Non-pigmented ciliary epithelial cell (primary cell): ENCODE measurements at regions not wholly inside any gene's neighbourhood (a gene's known extent, or its start where the extent isn't known, plus 50 kb on each side); places are given as distances from the start of the nearest gene placed in this dataset.

Experiments
- DNase-seq: peaks from one replicate; pipeline ENCODE4 v3.0.0-alpha.2; 2010; ENCODE audit warnings: low read depth

GRCh38 chr2:8477552-8478470, 204.0 kb upstream of the ID2 start:
- DNase-seq: no peak

DNA sequence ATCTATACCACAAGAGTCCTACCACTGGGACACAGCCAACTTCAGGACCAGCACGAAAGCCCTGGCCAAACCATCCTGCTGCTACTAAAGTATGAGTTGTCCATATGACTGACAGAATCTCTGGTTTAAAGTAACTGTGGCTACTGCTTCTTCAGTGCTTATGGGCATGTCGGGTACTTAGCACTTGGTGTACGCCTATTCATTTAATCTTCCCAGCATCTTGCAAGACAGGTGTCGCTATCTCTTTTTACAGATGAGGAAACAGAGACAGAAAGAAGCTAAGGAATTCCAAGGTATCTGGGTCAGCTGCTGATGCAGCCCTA, 203.4 kb upstream of the ID2 start:
- no peak for DNase-seq

DNA sequence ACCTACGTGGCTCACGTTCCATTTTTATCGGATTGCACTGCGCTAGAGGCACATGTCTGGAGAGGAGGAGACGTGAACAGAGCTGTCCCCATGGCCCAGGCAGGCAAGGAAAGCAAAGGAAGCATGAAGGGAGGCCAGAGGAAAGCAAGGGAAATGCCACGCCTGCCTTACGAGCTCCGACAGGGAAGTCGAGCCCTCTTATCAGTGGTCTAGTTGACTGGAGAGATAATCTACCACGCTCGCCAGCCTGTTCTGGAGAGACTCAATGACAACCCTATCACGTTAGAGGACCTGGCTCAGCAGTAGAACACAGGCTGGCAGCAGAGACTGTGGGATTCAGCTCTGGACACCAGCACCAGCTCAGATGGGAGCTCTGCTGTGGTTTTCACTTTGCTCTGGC, 202.6 kb upstream of the ID2 start:
- DNase-seq: no peak

DNA sequence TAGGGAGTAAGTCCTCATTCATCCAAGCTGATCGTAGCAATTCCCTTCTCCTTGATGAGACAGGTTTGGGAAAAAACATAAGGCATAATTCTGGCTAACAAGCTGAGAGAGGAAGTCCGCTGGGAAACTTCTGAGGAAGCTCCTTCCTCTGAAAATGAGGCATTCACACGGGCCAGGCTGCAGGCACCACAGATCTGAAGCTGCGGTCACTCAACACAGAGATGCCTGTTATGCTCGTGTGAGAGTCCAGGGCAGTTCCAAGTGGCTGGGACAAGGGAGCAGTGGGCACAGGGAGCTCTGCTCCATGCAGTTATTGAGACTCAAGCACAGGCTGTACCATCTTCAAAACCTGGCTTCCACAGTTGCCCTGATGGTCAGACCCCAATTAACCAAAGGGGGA, 200.9 kb upstream of the ID2 start:
- DNase-seq: no peak

GRCh38 chr2:8481463-8482009, 200.3 kb upstream of the ID2 start:
- DNase-seq: no peak

DNA sequence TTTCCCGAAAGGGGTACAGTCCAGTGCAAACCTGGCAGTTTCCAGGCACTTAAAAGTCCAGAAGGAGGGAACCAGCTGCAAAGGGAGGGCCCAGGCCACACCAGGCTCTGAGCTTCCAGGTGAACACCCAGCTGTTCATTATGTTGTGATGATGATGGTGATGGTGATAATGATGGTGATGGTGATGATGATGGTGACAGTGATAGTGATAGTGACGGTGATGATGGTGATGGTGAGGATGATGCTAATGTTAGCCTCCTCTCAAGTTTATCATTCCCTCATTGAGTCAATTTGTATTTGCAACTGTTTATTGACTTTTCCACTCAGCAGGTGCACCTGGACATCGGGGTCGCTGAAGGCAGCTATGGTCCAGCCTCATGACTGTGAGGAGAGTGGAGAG, 199.4 kb upstream of the ID2 start:
- DNase-seq: no peak

GRCh38 chr2:8484502-8485283, 197.2 kb upstream of the ID2 start:
- DNase-seq: no peak

GRCh38 chr2:8485736-8486135, 196.1 kb upstream of the ID2 start:
- DNase-seq: no peak

DNA sequence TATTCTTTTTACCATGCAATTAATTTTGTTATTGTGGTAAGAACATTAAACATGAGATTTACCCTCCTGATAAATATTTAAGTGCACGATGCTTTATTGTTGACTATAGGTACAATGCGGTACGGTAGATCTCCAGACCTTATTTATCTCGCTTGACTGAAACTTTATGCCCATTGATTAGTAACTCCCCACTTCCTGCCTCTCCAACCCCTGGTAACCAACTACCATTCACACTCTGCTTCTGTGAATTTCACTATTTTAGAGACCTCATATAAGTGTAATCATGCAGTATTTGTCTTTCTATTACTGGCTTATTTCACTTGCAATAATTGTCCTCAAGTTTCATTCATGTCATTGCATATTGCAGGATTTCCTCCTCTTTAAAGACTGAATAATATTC, 195.7 kb upstream of the ID2 start:
- DNase-seq: no peak

DNA sequence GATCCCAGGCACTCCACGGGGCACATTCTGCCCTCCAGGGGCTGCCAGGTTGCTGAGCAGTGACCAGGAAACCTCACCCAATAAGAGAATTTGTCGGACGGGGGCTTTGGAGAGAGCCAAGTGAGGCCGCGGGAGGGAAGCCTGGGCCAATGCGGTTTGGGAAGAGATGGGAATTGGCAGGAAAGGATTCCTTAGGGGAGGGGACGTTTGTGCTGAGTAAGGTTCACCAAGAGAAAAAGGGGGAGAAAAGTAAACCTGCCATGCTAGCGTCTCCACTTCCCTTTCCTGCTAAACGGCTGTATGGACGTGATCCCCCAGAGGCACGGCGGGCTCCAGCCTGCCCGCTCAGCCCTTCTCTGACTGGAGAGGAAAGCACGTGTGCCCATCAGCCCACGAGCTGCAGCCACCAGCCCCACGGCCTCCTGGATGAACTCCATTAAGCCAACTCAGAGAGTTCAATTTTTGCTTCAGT, 194.4 kb upstream of the ID2 start:
- DNase-seq: no peak

GRCh38 chr2:8488001-8488738, 193.7 kb upstream of the ID2 start:
- no peak for DNase-seq

DNA sequence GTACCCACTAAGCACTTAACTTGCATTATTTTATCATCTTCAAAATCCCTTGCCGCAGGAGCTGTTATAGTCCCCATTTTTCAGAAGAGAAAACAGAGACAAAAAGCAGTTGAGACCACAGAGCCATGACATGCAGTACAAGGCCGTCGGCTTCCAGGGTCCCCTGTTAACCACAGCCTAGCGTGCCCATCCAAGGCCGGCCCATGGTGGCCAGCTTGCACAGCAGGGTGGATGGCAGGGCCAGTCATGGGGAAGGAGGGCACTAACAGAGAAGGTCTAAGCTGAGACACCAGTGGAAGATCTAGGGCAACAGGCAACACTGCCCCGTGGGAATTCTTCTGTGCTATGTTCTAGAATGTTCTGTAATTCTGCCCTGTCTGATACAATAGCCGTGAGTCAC, 192.6 kb upstream of the ID2 start:
- no peak for DNase-seq

GRCh38 chr2:8489751-8490150, 192.1 kb upstream of the ID2 start:
- no peak for DNase-seq

GRCh38 chr2:8490166-8490721, 191.6 kb upstream of the ID2 start:
- no peak for DNase-seq

DNA sequence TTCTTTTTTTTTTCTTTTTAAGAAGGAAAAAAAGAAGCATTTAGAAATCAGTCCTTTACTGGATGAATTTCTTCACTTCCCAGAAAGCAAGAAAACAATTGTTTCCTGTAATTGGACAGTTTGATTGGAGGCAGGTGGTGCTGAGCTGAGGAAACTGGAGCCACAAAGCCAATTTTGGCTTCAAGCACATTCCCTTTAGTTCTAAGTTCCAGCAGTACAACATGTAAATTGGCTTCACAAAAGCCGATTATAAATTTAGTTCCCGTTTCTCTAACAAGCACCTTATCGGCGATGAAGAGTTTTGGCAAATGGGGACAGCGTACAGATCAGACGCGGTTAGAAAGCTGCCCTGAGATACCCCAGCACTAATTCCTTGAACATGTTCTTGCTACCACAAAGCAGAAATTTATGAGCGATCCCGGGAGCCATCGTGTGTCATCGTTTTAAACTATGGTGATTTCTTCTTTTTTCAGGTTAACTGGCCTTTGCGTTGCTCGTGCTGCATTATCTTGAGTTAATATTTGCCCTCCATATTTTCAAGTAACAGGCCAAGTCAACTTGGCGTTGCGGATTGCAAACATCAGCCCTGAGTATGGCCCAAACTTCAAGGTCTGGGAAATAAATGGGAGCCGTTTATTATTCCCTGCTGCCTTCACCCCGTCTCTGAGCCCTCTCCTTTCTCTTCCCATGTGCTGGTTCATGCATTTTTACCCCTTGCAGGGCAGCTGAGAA, 190.4 kb upstream of the ID2 start:
- DNase-seq: no peak

DNA sequence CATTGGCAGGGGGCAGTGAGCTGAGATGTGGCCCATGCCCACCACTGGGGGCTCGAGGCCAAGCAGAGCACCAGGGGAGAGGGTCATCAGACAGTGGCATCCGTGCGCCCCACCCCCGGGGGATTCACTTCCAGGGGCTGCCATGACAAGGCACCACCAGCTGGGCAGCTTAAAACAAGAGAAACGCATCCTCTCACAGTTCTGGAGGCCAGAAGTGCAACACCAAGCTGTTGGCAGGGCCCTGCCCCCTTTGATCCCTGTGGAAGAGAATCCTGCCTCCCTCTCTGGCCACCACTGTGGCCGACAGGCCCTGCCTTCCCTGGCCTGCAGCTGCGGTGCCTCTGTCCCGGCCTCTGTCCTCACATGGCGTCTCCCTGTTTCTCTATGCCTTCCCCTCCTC, 187.7 kb upstream of the ID2 start:
- DNase-seq: no peak

DNA sequence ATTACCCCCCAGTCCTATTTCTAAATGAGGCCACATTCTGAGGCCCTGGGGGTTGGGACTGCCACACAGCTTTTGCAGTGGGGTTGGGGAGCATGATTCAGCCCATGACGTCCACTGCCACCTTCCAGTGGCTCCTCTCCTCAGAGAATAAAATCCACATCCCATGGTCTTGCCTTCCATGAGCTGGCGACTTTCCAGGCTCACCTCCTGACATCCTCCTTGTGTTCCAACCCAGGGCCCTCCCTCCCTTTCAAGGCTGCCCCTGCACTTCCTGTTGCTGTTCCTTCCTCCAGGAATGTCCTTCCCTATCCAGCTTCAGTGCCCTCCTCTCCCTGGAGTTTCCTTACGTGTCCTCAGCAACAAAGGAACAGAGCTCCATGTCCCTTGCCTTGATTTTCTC, 187.3 kb upstream of the ID2 start:
- DNase-seq: no peak

- no peak for DNase-seq
Observed at GRCh38 chr2:8495189-8495989, 186.5 kb upstream of the ID2 start.

- DNase-seq: no peak
Observed at GRCh38 chr2:8496079-8496478, 185.8 kb upstream of the ID2 start.

DNA sequence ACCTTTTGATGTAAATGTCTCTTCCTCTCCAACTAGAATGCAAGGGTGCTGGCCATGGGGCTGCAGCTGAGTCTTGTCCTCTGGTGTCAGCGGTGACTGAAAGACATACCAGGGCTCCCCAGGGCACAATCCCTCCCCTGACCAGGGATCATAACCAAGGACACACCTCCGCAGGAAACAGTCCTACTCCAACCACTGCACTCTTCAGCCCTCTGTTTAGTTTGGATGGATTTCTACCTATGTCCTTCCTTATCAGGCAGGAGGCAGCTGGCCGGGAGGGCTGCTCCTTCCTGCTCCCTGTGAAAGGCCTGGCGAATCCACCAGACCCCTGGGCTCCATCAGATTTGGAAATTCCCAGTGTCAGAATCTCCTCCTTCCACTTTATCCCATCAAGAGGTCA, 185.2 kb upstream of the ID2 start:
- DNase-seq: no peak

DNA sequence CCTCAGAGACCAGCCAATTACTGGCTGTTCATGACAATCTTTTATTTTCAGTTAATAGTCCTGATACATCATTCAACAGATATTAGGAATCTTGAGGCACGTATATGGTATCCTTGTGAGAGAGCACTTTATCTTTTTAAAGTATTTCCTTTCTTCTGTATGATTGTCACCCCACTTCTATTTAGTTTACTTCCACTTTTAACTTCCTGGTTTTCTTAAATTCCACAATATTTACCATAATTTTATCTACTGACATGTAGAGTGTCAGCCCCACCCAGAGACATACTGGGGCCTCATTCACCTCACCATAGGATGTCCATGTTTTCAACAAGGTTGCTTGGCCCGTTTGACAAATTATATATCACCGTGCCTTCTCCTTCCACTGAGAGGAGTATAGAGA, 182.9 kb upstream of the ID2 start:
- no peak for DNase-seq
